ENCODE measurements at regions not wholly inside any gene's neighbourhood (a gene's known extent, or its start where the extent isn't known, plus 50 kb on each side); places are given as distances from the start of the nearest gene placed in this dataset.
"Not testable (repeated sequence)": the region's sequence is repeated elsewhere in the genome, so short reads cannot be mapped to it uniquely, and the experiment has no call there.

GRCh38 chr2:59232394-59233165, 991.5 kb upstream of the FANCL start:
- H3K36me3 Mint-ChIP-seq = no peaks in the 10 kb centered on the region
- no peaks in the 10 kb centered on the region for H3K27me3 Mint-ChIP-seq (ENCODE audit: low read depth)
- H3K27ac Mint-ChIP-seq = no peak overlapping the region

GRCh38 chr2:59226362-59226761, 985.2 kb upstream of the FANCL start:
- DNase-seq (ENCODE audit: low spot score in 2 of 2, unreplicated experiment in 2 of 2); H3K4me3 Mint-ChIP-seq: not testable (repeated sequence)

More at GRCh38 chr2:59232394-59233165, 991.5 kb upstream of the FANCL start:
- Mint-ChIP-seq H3K9me3 (no peaks in the 10 kb centered on the region), H3K4me3 (no peak overlapping the region), H3K4me1 (peaks cover 6% of the 10 kb centered on the region)
- TF ChIP-seq, protein P1, sequence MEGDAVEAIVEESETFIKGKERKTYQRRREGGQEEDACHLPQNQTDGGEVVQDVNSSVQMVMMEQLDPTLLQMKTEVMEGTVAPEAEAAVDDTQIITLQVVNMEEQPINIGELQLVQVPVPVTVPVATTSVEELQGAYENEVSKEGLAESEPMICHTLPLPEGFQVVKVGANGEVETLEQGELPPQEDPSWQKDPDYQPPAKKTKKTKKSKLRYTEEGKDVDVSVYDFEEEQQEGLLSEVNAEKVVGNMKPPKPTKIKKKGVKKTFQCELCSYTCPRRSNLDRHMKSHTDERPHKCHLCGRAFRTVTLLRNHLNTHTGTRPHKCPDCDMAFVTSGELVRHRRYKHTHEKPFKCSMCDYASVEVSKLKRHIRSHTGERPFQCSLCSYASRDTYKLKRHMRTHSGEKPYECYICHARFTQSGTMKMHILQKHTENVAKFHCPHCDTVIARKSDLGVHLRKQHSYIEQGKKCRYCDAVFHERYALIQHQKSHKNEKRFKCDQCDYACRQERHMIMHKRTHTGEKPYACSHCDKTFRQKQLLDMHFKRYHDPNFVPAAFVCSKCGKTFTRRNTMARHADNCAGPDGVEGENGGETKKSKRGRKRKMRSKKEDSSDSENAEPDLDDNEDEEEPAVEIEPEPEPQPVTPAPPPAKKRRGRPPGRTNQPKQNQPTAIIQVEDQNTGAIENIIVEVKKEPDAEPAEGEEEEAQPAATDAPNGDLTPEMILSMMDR (IDR thresholded peaks at IDR 0.05; ENCODE audit: unreplicated experiment) = no peak
- DNase-seq (ENCODE audit: low spot score in 2 of 2, unreplicated experiment in 2 of 2) = no peak

GRCh38 chr2:59223742-59224141, 982.6 kb upstream of the FANCL start:
- no peak for DNase-seq (ENCODE audit: low spot score in 2 of 2, unreplicated experiment in 2 of 2)
- H3K4me1 Mint-ChIP-seq = no peaks in the 10 kb centered on the region

More at GRCh38 chr2:59226362-59226761, 985.2 kb upstream of the FANCL start:
- H3K27ac Mint-ChIP-seq; H3K9me3 Mint-ChIP-seq; H3K4me1 Mint-ChIP-seq; H3K36me3 Mint-ChIP-seq; H3K27me3 Mint-ChIP-seq (ENCODE audit: low read depth): not testable (repeated sequence)

DNA sequence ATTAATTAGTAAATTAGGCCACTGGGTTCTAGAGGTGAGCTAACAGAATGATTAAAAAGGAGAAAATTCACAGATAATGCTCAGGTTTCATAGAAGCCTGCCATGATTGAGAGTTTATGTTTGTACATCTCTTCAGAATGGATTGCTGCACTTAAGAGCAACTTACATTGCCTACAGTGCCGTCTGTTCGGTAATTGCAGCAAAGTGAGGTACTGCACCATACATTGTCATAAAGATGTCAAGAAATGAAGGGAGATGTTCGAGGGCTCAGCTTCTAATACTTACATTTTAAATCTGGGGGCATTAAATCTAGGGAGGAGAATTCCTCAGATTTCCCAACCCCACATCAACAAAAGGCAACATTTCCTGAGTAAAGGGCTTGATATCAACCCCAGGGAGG, 976.2 kb upstream of the FANCL start:
- DNase-seq (ENCODE audit: low spot score in 2 of 2, unreplicated experiment in 2 of 2) = no peak
- no peaks in the 10 kb centered on the region for H3K27me3 Mint-ChIP-seq (ENCODE audit: low read depth)
- H3K4me1 Mint-ChIP-seq = peaks cover 8% of the 10 kb centered on the region
- peaks cover 10% of the 10 kb centered on the region for H3K9me3 Mint-ChIP-seq
- no peak overlapping the region for H3K27ac Mint-ChIP-seq
- H3K4me3 Mint-ChIP-seq = no peak overlapping the region
- TF ChIP-seq, protein P1 (IDR thresholded peaks at IDR 0.05; ENCODE audit: unreplicated experiment) = no peak
- H3K36me3 Mint-ChIP-seq = no peaks in the 10 kb centered on the region

More at GRCh38 chr2:59223742-59224141, 982.6 kb upstream of the FANCL start:
- Mint-ChIP-seq H3K36me3 (no peaks in the 10 kb centered on the region), H3K27ac (no peak overlapping the region), H3K27me3 (ENCODE audit: low read depth) (no peaks in the 10 kb centered on the region), H3K4me3 (no peak overlapping the region), H3K9me3 (peaks cover 5% of the 10 kb centered on the region)
- TF ChIP-seq, protein P1 (IDR thresholded peaks at IDR 0.05; ENCODE audit: unreplicated experiment) = no peak

DNA sequence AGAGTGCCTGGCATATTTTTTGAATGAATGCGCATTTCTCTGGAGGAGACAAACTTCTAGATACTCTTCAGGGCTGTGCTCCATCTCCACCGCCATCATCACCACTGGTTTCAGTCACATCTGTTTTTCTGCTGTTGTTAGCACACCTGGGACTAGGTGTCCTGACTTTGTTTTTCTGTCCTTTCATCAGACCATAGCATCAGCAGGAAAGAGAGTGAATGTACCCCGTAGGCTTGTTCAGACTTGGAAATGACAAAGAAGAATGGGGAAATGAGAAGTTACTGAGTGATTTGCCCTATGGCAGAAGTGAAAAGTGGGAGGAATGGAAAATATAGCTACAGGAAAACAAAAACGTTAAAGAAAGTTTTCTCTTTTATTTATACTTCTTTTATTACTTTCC, 965.2 kb upstream of the FANCL start:
- Mint-ChIP-seq H3K27ac (no peak overlapping the region), H3K36me3 (no peaks in the 10 kb centered on the region), H3K4me1 (no peaks in the 10 kb centered on the region), H3K4me3 (no peak overlapping the region), H3K27me3 (ENCODE audit: low read depth) (no peaks in the 10 kb centered on the region), H3K9me3 (peaks cover 9% of the 10 kb centered on the region)
- DNase-seq (ENCODE audit: low spot score in 2 of 2, unreplicated experiment in 2 of 2) = no peak
- TF ChIP-seq, protein P1 (IDR thresholded peaks at IDR 0.05; ENCODE audit: unreplicated experiment) = no peak

DNA sequence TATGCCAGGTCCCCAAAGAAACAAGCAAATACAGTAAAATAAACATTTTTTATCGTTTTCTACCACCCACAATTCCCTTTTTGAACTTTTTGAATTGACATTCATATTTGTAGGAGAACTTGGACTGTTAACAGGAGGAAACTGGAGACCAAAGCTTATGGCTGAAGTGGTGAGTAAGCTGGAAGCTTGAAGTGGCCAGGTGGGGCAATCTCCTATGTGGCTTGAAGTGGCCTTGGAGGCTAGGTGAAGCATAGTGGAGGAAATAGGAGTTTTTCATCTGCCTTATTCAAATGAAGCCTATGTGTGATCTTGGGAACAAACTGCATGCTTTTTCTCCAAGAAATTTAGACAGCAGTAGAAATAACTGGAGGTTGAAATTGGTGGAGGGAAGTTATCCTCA, 962.9 kb upstream of the FANCL start:
- no peak for DNase-seq (ENCODE audit: low spot score in 2 of 2, unreplicated experiment in 2 of 2)
- Mint-ChIP-seq H3K9me3 (peaks cover 4% of the 10 kb centered on the region), H3K4me1 (no peaks in the 10 kb centered on the region), H3K4me3 (no peak overlapping the region), H3K27me3 (ENCODE audit: low read depth) (no peaks in the 10 kb centered on the region), H3K36me3 (no peaks in the 10 kb centered on the region), H3K27ac (no peak overlapping the region)
- TF ChIP-seq, protein P1 (IDR thresholded peaks at IDR 0.05; ENCODE audit: unreplicated experiment) = no peak

Measured in mesothelial cell of epicardium (in vitro differentiated cells).